GM19238 (cell line): ENCODE measurements at regions not wholly inside any gene's neighbourhood (a gene's known extent, or its start where the extent isn't known, plus 50 kb on each side); places are given as distances from the start of the nearest gene placed in this dataset.

ENCODE experiments used
- DNase-seq: peaks from one replicate; pipeline ENCODE4 v3.0.0; 2011; ENCODE audit warnings: low spot score; ENCODE audit not compliant: insufficient read length

DNA sequence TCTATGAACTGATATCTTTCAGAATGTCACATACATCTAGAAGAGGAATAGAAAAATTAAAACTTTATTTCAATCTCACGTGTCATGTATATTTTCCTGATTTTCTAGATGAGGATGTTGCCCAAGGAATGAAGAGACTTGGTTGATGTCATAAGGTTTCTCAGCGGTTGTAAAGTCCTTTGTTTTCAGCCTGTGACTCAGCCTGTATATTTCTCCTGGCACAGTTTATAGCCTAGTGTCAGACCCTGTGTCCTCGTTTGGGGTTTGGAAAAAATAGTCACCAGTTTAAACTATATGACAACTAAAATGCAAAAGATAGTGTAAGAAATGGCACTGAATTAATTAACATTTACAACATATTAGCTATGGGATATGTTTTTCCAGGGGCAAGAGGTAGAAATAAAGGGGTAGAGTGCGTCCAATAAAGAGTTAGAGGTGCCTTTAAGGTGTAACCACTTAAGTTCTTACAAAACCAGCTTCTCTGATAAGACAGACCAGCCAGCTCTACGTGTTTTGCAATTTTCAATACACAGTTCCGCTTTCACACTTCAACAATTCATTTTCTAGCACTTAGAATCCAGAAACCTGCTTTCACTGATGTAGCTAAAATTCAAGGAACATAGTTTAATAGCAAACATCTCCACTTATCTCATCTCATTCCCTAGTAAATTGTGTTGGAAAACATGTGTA is 1432.6 kb upstream of the TENM4 start:
- DNase-seq: no peak

DNA sequence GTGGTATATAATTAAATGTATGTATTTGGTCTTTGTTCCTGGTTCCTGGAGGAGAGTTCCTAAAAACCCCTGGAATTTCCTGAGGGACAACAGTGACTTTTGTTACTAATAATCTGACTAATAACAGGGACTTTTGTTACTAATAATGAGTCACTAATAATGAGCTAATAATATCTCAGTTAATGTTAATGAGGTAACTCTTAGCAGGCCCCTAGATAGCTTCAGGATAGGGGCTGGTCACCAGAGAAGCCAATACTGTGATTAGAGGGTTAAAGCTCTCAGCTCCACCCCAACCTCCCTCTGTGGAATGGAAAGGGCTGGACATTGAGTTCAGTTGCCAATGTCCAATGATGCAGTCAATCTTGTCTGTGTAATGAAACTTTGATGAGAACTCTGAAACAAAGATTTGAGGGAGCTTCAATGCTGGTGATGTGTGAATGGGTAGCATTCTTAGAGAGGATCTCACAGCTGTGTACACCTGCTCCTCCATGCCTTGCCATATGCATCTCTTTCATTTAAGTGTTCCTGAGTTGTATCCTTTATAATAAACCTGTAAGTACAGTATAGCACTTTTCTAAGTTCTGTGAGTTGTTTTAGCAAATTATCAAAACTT is 1431.4 kb upstream of the TENM4 start:
- no peak for DNase-seq

DNA sequence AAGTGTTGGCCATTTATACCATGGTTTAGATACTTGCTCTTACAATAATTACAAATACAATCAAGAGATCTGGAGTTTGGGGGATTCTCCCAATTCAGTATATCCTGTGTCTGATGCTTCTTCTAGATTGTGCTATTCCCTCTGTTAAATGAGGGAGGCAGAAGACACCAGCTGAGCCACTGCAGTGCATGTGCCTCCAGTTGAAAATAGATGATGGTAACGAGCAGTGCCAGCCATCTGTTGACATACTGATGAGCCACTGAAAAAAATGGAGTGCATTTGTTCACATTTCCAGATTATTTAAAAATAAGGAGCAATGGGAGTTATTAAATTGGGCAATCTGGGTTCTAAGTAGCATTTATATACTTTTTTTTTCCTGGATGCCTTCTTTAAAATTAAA is 1428.0 kb upstream of the TENM4 start:
- DNase-seq: no peak

DNA sequence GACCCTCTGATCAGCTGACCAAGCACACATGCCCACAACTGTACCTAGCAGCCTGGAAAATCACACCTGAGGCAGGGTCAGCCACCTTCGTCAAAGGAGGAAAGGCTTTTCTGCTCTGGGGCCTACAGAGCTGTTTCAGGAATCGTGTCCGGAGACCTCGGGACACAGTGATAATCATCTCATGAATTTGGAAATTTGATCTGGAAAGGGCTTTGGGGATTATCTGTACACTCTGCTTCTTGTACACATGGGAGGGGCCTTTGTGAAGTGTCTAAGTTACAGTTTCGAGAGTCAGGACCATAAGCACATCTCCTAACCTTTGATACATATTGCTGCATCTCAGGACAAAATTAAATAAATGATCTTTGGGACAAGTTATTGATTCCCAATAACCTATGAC is 1421.2 kb upstream of the TENM4 start:
- no peak for DNase-seq

DNA sequence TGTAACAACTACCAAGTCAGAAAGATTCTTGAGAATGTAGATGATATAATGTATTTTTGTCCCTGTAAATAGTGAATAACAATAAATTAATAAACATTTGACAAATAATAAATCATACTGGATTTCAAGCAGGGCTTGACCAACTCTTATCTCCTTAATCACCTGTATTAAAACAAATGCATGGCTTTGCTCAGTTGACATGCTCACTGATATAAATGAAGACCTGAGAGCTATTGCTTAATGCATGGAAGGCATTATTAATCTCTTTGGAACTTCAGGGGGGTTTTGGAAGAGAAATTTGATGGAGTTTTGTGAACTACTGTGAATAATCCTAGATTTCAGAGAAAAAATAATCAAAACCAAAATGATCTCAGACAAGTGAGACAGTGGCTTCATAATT is 1420.4 kb upstream of the TENM4 start:
- DNase-seq: no peak

DNA sequence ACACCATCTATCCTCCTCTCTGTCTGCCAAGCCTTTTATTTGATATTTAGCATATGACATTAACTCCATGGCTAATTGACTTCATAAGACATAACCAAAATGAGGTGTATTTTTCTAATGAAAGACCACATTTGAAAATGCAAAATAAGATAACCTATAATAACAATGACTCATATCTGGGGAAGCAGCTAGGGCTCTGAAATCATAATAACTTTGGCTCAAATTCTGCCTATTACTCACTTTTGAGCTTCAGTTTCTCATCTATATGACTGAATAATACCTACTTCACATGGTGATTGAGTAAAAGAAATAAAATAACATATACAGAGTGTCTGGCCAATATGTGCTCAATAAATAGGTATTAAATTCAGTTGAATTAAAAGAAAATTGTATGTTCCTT is 1419.8 kb upstream of the TENM4 start:
- DNase-seq: no peak

DNA sequence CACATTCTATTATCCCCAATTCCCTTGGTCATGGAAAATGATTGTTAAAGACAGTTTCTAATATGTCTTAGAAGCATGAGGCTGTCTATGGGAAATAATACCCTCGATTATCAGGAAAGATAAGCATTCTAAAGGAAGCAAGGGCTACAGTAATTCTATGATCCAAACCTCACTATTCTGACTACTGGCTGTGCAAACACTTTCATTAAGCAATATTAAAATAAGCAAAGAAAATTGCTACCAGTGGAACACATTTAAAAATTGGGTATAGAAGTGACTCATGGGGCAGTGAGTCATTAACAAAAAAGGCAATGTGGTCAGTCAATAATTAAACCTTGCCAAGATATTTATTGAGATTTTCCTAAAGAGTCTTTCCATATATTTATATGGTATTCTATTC is 1415.2 kb upstream of the TENM4 start:
- no peak for DNase-seq

DNA sequence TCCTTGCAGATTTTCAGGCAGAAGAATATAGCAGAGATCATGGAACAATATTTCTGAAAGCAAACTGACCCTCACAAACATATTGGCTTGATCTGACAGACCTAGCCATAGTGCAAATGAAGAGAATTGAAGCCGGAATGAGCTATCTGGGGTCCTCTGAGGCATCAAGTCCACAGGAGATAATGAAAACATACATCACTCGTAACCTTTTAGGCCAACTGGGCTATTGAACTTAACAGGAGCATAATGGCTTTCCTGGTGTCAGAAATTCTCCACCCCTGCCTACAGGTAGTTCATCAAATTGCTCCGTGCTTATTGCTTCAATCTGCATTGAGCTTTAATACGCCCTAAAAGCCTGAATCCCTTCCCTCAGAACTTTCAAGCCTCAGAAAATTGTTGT is 1414.6 kb upstream of the TENM4 start:
- no peak for DNase-seq

DNA sequence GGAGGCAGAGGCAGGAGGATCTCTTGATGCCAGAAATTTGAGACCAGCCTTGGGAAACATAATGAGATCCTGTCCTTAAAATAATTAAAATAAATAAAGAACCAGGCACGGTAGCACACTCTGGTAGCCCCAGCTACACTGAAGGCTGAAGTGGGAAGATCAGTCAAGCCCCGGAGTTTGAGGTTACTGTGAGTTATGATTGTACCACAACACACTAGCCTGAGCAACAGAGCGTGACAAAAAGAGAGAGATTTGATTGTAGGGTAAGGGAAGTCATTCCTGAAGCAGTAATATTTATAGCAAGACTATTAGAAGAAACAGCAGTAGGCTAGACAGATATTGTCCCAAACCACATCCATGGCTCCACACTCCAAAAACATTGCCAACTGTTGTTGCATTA is 1408.4 kb upstream of the TENM4 start:
- no peak for DNase-seq

DNA sequence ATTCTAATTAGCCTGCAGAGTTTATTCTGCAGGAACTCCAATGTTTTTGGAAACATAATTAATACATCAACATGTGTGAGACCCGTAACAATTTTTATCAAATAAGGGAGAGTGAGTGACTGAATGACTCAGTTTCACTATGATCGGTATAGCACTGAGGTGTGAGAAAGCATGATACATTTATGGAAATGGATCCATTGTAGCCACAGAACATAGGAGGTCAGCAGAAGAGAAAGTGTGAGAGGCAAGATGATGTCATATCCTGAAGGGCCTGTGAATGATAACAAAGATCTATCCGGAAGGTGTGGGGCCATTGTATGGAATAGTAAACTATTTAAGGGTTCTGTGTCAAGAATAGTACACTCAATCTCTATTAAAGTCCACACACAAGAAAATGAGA is 1406.1 kb upstream of the TENM4 start:
- DNase-seq: peak; percentile 1

DNA sequence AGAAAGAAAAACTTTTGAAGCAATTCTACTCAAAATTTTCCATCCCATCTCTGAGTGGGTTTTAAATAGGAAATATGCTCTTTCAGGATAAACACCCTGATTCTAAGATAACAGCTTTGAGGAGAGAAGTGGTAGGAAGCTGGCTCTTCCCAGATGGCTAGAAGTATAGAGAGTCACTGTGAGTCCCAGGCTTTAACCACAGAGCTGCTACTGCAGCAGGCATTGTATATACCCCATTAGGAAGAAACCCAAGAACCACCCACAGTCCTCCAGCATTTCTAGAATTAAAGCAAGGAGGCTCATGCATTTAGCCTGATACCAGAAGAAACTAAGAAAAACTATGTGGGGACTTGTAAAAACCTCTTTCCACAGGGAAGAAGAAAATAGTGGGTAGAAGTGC is 1405.6 kb upstream of the TENM4 start:
- DNase-seq: no peak

DNA sequence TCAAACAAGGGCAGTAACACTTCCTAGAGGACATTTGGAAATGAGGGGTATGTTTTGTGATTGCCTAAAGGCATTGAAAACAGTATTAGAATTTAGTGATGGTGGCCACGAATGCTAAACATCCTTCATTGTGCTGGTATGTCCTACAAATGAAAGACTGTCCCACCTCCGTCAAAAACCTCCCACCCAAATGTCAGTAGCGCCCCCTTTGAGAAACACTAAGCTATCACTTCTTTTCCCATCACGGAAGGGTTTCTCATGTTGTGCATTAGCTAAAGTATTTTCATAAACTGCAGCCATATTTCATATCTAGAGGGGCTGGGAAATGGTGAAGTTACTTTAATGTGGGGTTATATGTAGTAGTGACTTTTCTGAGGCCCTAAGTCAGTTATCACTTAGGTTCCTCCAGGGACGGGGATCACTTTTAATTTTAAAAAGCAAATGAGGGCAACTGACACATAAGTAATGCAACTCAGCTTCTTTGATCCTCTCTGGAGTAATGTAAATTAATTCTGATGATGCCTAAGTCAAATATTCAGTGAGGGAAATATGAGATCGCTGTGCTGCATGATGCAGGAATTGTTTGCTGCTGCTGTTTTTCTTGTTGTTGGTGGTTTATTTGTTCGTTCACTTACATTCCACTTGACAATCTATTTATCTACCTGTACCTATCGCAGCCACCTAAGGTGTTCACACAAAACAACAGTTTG is 1403.4 kb upstream of the TENM4 start:
- DNase-seq: no peak

DNA sequence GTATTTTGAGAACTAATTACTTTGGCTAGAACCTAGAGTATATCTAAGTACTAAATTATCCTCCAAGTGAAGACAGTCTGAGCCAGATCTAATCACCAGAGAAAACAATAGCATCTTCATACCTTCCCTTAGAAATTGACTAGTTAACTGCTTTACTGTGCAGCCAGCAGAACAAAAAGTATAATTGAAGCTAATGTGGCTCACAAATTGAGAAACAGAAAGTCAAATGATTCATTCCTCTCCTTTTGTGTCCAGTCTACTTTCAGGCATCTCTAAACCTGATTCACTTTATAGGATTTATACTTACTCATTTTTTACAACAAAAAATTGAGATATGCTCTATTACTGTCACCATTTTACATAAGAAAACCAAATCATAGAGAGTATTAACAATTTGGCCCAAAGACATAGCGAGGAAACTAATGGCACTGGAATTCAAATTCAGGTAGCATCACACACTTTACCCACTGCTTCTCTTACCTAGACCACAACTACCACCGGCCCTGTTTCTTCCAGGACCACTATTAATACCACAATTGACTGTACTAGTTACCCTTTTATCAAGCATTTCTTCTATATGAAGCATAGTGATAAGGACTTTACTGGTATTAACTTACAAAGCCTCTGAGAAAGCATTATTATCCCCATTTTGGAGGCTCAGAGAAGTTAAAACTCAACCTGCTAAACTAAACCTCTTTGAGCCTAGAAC is 1402.6 kb upstream of the TENM4 start:
- no peak for DNase-seq

DNA sequence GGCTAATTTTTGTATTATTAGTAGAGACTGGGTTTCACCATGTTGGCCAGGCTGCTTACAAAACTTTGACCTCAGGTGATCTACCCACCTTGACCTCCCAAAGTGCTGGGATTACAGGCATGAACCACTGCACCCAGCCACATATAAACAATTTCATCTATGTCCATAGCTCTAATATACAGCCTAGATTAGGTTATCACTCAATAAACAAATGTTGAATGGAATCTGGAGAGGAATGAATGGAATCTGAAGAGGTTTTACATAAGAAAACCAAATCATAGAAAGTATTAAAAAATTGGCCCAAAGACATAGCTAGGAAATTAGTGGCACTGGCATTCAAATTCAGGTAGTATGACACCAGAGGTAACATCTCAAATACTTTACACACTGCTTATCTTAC is 1401.4 kb upstream of the TENM4 start:
- DNase-seq: no peak

DNA sequence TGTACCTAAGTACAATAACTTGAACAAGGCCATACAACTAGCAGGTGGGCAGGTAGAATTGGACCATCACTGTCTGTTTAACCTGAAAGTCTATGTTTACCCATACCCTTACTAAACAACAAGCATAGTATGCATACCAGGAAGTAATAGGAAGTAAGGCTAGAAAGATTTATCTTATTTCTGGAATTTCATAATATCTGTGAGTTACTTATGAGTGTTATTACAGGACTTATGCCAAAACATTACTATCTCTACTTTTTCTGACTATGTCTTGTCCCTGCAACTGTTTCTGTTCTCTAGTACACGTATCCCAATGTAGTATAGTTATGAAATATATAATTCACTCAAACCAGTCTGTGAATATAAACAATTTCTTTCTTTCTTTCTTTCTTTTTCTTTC is 1400.8 kb upstream of the TENM4 start:
- DNase-seq: no peak

DNA sequence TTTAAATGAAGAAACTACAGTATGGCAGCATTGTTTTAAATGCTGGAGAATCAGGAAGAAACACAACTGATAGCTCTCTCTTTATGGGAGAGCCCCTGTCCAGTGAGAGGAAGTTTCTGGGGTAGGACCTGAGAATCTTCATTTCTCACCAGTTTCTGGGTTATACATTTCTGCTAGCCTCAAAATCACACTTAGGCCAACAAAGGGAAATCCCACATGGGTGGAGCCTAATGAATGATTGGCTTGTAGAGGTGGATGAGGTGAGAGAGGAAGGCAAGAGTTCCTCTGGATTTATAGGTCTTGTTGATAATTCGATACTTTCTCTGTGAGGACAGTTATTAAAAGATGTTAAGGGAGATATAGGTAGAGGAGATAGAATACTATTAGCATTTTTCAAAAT is 1397.3 kb upstream of the TENM4 start:
- no peak for DNase-seq

DNA sequence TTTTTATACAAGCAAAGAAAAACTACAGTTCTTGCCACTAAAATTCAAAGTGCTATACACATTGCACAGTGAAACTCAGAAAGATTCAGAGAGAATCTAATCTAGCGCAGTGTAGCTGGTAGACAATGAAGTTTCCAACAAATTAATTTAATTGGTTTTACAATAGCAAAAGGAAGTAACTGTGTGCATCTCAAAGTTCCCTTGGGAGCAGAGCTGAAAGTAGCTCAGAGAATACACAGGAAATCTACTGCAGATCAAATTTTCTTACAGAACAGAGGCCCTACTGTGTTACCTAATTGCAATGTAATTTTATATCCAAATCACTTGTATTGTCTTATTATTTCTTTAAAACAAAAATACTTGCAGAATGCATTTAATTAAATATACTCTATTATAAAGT is 1396.2 kb upstream of the TENM4 start:
- DNase-seq: no peak

DNA sequence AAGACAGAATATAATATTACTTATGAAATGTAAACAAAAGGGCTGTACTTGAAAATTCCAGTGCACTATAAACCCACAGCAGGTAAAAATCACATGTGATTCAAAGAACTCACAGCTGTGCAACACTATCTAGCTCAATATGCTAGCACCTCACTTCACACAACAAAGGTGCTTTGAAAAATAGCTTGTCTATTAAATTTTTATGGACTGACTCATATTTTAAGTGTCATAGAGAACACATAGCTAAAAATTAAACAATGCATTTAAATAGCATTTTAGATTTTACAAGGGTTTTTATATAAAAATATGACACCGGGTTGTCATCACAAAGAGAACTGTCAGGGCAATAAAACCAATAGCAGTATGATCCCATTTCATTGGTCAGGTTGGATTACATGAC is 1390.5 kb upstream of the TENM4 start:
- DNase-seq: no peak

DNA sequence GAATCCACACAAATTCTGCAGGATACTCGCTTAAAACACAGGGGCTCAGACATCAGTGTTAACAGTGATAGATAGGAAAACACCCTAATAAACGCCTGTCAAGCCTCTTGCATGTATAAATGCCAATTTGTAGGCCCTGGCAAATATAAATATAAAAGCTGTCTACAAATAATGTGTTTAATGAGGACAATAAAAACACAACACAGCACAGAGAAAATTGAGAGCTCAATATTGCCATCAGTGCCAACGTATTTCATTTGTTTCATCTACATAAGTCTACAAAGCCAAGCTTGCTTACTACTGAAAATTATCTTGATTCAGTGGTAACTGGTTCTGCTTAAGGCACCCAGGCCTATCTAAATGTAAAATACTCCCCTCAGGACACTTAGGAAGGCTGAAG is 1387.0 kb upstream of the TENM4 start:
- DNase-seq: no peak

DNA sequence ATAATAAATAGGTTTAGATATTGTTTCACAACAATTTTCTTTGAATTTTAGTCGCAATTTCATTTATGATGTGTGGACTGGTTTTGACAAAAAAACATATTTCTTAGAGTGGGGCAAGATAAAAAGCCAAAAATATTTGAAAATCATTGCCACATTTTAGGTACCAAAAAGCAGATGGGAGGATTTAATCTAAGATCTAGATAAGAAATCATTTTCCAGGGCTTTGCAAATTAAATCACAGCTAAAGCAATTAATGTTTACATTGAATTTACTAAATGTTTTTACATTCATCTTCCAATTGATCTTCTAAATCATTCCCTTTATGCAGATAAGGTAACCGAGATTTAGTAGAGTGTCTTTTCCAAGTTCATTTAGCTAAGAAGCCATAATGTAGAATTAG is 1386.0 kb upstream of the TENM4 start:
- no peak for DNase-seq

DNA sequence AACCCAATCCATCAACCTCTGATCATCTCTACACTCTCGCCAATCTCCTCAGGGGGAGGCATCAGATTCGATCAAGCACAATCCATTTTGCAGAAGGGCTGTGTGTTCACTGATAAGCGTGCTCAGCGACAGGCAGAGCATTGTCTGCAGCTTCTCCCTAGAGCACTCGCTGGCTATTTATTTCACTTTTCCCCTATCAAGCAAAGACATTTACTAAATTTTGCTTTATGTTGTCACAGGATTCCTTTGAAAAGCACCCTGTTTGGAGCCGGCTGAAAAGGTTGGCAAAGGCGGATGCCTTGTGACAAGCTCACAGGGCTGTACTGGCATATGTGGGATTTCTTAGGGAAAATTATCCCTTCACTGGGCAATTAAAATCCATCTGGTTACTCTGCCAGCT is 1381.5 kb upstream of the TENM4 start:
- DNase-seq: no peak

DNA sequence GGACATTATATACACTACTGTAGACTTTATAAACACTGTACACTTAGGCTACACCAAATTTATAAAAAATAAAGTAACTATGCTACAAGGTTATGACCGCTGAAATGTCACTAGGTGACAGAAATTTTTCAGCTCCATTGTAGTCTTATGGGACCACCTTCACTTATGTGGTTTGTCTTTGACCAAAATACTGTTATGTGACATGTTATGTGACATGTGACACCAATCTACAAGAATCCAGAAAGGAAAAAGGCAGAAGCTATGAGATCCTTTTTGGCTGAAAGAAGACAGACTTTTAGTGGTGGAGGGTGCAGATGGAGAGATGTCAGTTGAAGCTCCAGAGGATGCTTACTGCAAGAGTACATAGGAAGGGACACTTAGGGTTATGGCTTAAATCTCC is 1378.4 kb upstream of the TENM4 start:
- DNase-seq: no peak
